SK-N-SH (cell line): ENCODE measurements at regions not wholly inside any gene's neighbourhood (a gene's known extent, or its start where the extent isn't known, plus 50 kb on each side); places are given as distances from the start of the nearest gene placed in this dataset.

Experiments
- CTCF ChIA-PET: fragments of 300-600, 350-600 bp; formaldehyde crosslinking; extraction: SDS; loops from one replicate; lab custom pipeline; 2021; lab: Yijun Ruan, JAX
- POLR2A ChIA-PET: fragments of 350-600 bp; sonication (Branson Sonifier 250); formaldehyde crosslinking; extraction: SDS; loops from one replicate; lab custom pipeline; 2020; ENCODE audit warnings: antibody characterized with exemption, inconsistent platforms; lab: Yijun Ruan, JAX
- DNase-seq: peaks from one replicate; pipeline ENCODE4 v3.0.0; 2012
- H2AFZ ChIP-seq: fragments of 200-600 bp; sonication (generic); 2 replicates; pipeline ENCODE4 v1.8.1; 2016; ENCODE audit warnings: antibody characterized with exemption, mild to moderate bottlenecking, low read depth
- H3F3A ChIP-seq: fragments of 200-600 bp; sonication (generic); replicated peaks from 2 replicates; pipeline ENCODE3; 2016; ENCODE audit warnings: antibody characterized with exemption, mild to moderate bottlenecking; ENCODE audit not compliant: insufficient read depth
- H3K27ac ChIP-seq, 2 experiments: fragments of 200-500 bp in 1 of 2; fragments of 200-600 bp in 1 of 2; sonication (Bioruptor generic) in 1 of 2; sonication (generic), shearing (Covaris generic) in 1 of 2; 2 replicates each; pipeline versions ENCODE4 v1.5.1 to v1.6.1; 2014 to 2016; ENCODE audit warnings: low read depth in 2 of 2, inconsistent platforms in 1 of 2, low read length in 1 of 2, mild to moderate bottlenecking in 1 of 2, mixed read lengths in 1 of 2
- H3K27me3 ChIP-seq: fragments of 200-600 bp; sonication (generic), shearing (Covaris generic); 2 replicates; pipeline ENCODE4 v1.6.1; 2016; ENCODE audit warnings: mixed run types; ENCODE audit not compliant: insufficient read depth
- H3K36me3 ChIP-seq, 2 experiments: fragments of 200-500 bp in 1 of 2; fragments of 200-600 bp in 1 of 2; sonication (Bioruptor generic) in 1 of 2; sonication (generic) in 1 of 2; replicated peaks in 1 of 2; 2 replicates each; pipeline versions ENCODE3 to v1.5.1; 2014 to 2016; ENCODE audit warnings: low read length in 1 of 2, mild to moderate bottlenecking in 1 of 2; ENCODE audit not compliant: insufficient read depth in 2 of 2, control insufficient read depth in 1 of 2
- H3K4me1 ChIP-seq, 2 experiments: fragments of 200-500 bp in 1 of 2; fragments of 200-600 bp in 1 of 2; sonication (Bioruptor generic) in 1 of 2; sonication (generic), shearing (Covaris generic) in 1 of 2; 2 replicates each; pipeline versions ENCODE4 v1.5.1 to v1.6.1; 2014 to 2016; ENCODE audit warnings: low read depth in 1 of 2, low read length in 1 of 2, mixed run types in 1 of 2; ENCODE audit not compliant: insufficient read depth in 2 of 2, control insufficient read depth in 1 of 2
- H3K4me2 ChIP-seq: fragments of 200-600 bp; sonication (generic), shearing (Covaris generic); 2 replicates; pipeline ENCODE4 v1.6.1; 2017; ENCODE audit warnings: mixed run types
- H3K4me3 ChIP-seq, 2 experiments: fragments of 200-500 bp in 1 of 2; fragments of 200-600 bp in 1 of 2; sonication (Bioruptor generic) in 1 of 2; sonication (generic), shearing (Covaris generic) in 1 of 2; 2 replicates each; pipeline versions ENCODE4 v1.5.1 to v1.8.1; 2014 to 2016; ENCODE audit warnings: low read depth in 2 of 2, inconsistent platforms in 1 of 2, low read length in 1 of 2, mild to moderate bottlenecking in 1 of 2, mixed read lengths in 1 of 2, moderate library complexity in 1 of 2
- H3K79me2 ChIP-seq: fragments of 200-600 bp; sonication (generic); 2 replicates; pipeline ENCODE4 v1.8.1; 2017; ENCODE audit warnings: mild to moderate bottlenecking; ENCODE audit not compliant: insufficient read depth
- H3K9ac ChIP-seq: fragments of 200-600 bp; sonication (generic); 2 replicates; pipeline ENCODE4 v1.6.1; 2017; ENCODE audit warnings: mixed run types
- H3K9me2 ChIP-seq: fragments of 200-600 bp; sonication (generic); 2 replicates; pipeline ENCODE4 v1.6.1; 2017; ENCODE audit warnings: mixed run types
- H3K9me3 ChIP-seq: fragments of 200-600 bp; sonication (generic); 2 replicates; pipeline ENCODE4 v1.6.1; 2017; ENCODE audit warnings: mixed run types, mild to moderate bottlenecking, moderate library complexity
- H4K20me1 ChIP-seq: fragments of 200-600 bp; sonication (generic); 2 replicates; pipeline ENCODE4 v1.6.1; 2017; ENCODE audit warnings: mild to moderate bottlenecking, mixed run types; ENCODE audit not compliant: insufficient read depth
- CTCF ChIP-seq: fragments of 200-600 bp; sonication (generic); IDR thresholded peaks from 2 replicates; pipeline ENCODE4 v1.6.1; 2017; ENCODE audit warnings: antibody characterized with exemption, mild to moderate bottlenecking, moderate library complexity
- ELF1 ChIP-seq: IDR thresholded peaks from 2 replicates; pipeline ENCODE4 v1.4.0; 2012
- EZH2phosphoT487 ChIP-seq: fragments of 200-600 bp; sonication (generic); IDR thresholded peaks from 2 replicates; pipeline ENCODE4 v1.6.1; 2017; ENCODE audit warnings: low read depth, mixed run types, mild to moderate bottlenecking, antibody characterized with exemption, moderate library complexity, borderline replicate concordance
- FOXJ3 ChIP-seq: sonication (generic); formaldehyde crosslinking; IDR thresholded peaks from 2 replicates; pipeline ENCODE4 v1.5.1; 2020; ENCODE audit warnings: mild to moderate bottlenecking, missing genetic modification reagents
- GABPA ChIP-seq: IDR thresholded peaks from 2 replicates; pipeline ENCODE4 v1.4.0; 2012; ENCODE audit warnings: low read depth, mild to moderate bottlenecking
- NRF1 ChIP-seq: IDR thresholded peaks from 2 replicates; pipeline ENCODE4 v1.6.1; 2012; ENCODE audit warnings: low read depth, mild to moderate bottlenecking, low read length
- PBX3 ChIP-seq: IDR thresholded peaks from 2 replicates; pipeline ENCODE4; 2012
- RFX5 ChIP-seq: IDR thresholded peaks from 2 replicates; pipeline ENCODE4 v1.6.1; 2012; ENCODE audit warnings: mild to moderate bottlenecking, improper control_type of control experiment, low read length
- RXRA ChIP-seq: IDR thresholded peaks from 2 replicates; pipeline ENCODE4 v1.4.0; 2012; ENCODE audit warnings: low read depth, mild to moderate bottlenecking, borderline replicate concordance
- TEAD4 ChIP-seq: IDR thresholded peaks from 2 replicates; pipeline ENCODE4 v1.4.0; 2012; ENCODE audit warnings: mild to moderate bottlenecking, borderline replicate concordance; ENCODE audit not compliant: insufficient read depth
- YY1 ChIP-seq: IDR thresholded peaks from 2 replicates; pipeline ENCODE4 v1.4.0; 2012; ENCODE audit warnings: low read depth, mild to moderate bottlenecking
- ZBTB33 ChIP-seq: IDR thresholded peaks from 2 replicates; pipeline ENCODE4 v1.4.0; 2012; ENCODE audit warnings: low read depth, borderline replicate concordance
- WGBS: methylation state at CpG from one replicate; pipeline ENCODE4 v1.1.6; 2017; ENCODE audit warnings: low lambda C conversion rate; 5-methylcytosine and 5-hydroxymethylcytosine counted together
- TF ChIP-seq, protein P1 (sequence below): IDR thresholded peaks from 2 replicates; pipeline ENCODE4 v1.4.0; 2012; ENCODE audit warnings: low read depth
- TF ChIP-seq, protein P2 (sequence below): IDR thresholded peaks from 2 replicates; pipeline ENCODE4 v1.4.0; 2012; ENCODE audit warnings: low read depth, borderline replicate concordance

- no peak for TF ChIP-seq TEAD4
- TF ChIP-seq, protein P1, sequence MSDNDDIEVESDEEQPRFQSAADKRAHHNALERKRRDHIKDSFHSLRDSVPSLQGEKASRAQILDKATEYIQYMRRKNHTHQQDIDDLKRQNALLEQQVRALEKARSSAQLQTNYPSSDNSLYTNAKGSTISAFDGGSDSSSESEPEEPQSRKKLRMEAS = no peak
- TF ChIP-seq, protein P2, sequence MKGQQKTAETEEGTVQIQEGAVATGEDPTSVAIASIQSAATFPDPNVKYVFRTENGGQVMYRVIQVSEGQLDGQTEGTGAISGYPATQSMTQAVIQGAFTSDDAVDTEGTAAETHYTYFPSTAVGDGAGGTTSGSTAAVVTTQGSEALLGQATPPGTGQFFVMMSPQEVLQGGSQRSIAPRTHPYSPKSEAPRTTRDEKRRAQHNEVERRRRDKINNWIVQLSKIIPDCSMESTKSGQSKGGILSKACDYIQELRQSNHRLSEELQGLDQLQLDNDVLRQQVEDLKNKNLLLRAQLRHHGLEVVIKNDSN = no peak
- TF ChIP-seq NRF1 = no peak
- TF ChIP-seq RXRA = no peak
- no peak for TF ChIP-seq CTCF
- no peak for TF ChIP-seq RFX5
- no peak for TF ChIP-seq YY1
- TF ChIP-seq EZH2phosphoT487 = no peak
- TF ChIP-seq ZBTB33 = no peak
- no peak for TF ChIP-seq ELF1
- no peak for TF ChIP-seq GABPA
- no peak for TF ChIP-seq FOXJ3 (CRISPR knock-in tag)
- peaks cover 0 to 14% of the 10 kb centered on the region in 2 experiments; a peak in 3 of 4 replicates for H3K4me1 ChIP-seq
- no peak overlapping the region for H2AFZ ChIP-seq
- no peak overlapping the region for H3K9ac ChIP-seq
- H3K4me2 ChIP-seq = no peak overlapping the region
- no peaks in the 10 kb centered on the region for H3K9me2 ChIP-seq
- no peaks in the 10 kb centered on the region for H4K20me1 ChIP-seq
- WGBS = 62% methylated on average over 2 of the region's 2 CpGs
- no peaks in the 10 kb centered on the region for H3K36me3 ChIP-seq
- no peak for DNase-seq
- no peaks in the 10 kb centered on the region for H3K9me3 ChIP-seq
- H3K4me3 ChIP-seq = no peak overlapping the region
- H3F3A ChIP-seq = peaks cover 17% of the 10 kb centered on the region
- H3K27ac ChIP-seq = no peak overlapping the region
- no peaks in the 10 kb centered on the region for H3K27me3 ChIP-seq
- no peaks in the 10 kb centered on the region for H3K79me2 ChIP-seq
- ChIA-PET POLR2A (no interaction called here), CTCF (no interaction called here)
Observed at GRCh38 chr12:47025349-47025748, 54.1 kb upstream of the PCED1B start.

- peaks cover 14% of the 10 kb centered on the region for H3F3A ChIP-seq
- H3K9ac ChIP-seq = no peak overlapping the region
- H3K4me2 ChIP-seq = no peak overlapping the region
- ChIA-PET CTCF (no interaction called here), POLR2A (no interaction called here)
- 38% methylated on average over 2 of the region's 2 CpGs for WGBS
- DNase-seq = no peak
- H3K27me3 ChIP-seq = no peaks in the 10 kb centered on the region
- no peak for TF ChIP-seq PBX3
- no peaks in the 10 kb centered on the region for H3K9me2 ChIP-seq
- no peaks in the 10 kb centered on the region for H4K20me1 ChIP-seq
- no peaks in the 10 kb centered on the region for H3K79me2 ChIP-seq
- no peak overlapping the region for H3K27ac ChIP-seq
- H3K36me3 ChIP-seq = no peaks in the 10 kb centered on the region
- no peak overlapping the region for H2AFZ ChIP-seq
- no peaks in the 10 kb centered on the region for H3K9me3 ChIP-seq
- H3K4me1 ChIP-seq = peaks cover 0 to 11% of the 10 kb centered on the region in 2 experiments; a peak in 2 of 4 replicates
- no peak overlapping the region for H3K4me3 ChIP-seq
Observed at GRCh38 chr12:47025798-47026197, 53.6 kb upstream of the PCED1B start.
